Colonic mucosa (tissue), 4 donors: ENCODE measurements at regions not wholly inside any gene's neighbourhood (a gene's known extent, or its start where the extent isn't known, plus 50 kb on each side); places are given as distances from the start of the nearest gene placed in this dataset.

Experiments
- DNase-seq: peaks from one replicate; pipeline ENCODE4 v3.0.0-alpha.2; 2020
- H3K27ac ChIP-seq: fragments of 200-600 bp; one replicate; pipeline ENCODE4 v1.8.0; 2021
- H3K27me3 ChIP-seq: fragments of 200-600 bp; one replicate; pipeline ENCODE4 v1.8.0; 2021
- H3K36me3 ChIP-seq: fragments of 200-600 bp; one replicate; pipeline ENCODE4 v1.8.0; 2021
- H3K4me1 ChIP-seq: fragments of 200-600 bp; one replicate; pipeline ENCODE4 v1.8.0; 2021; ENCODE audit warnings: mild to moderate bottlenecking
- H3K4me3 ChIP-seq: fragments of 200-600 bp; one replicate; pipeline ENCODE4 v1.8.0; 2021
- H3K9ac ChIP-seq, 2 donors: one replicate each; pipeline ENCODE4 v1.7.0; 2013; ENCODE audit warnings: control low read depth in 2 of 2, low read depth in 2 of 2, low read length in 2 of 2
- H3K9me3 ChIP-seq: fragments of 200-600 bp; one replicate; pipeline ENCODE4 v1.8.0; 2021
- CTCF ChIP-seq: fragments of 200-600 bp; IDR thresholded peaks from one replicate; pipeline ENCODE4 v1.8.0; 2022; ENCODE audit warnings: antibody characterized with exemption, mild to moderate bottlenecking
- intact Hi-C: fragments of 100-400 bp; cut with DNase I; formaldehyde crosslinking; loops from one replicate; pipeline ENCODE4 v1.14.1; 2022
- donor health status: healthy.
- donor health status: DM: no; HTN: no; CAD: no.
- donor health status: DM: no; HTN: no; CAD: no.

- no peak for DNase-seq
- no peak overlapping the region for H3K9ac ChIP-seq
- no peak overlapping the region for H3K4me3 ChIP-seq
- no peak for TF ChIP-seq CTCF
- intact Hi-C loops, result no loop called here
- no peaks in the 10 kb centered on the region for H3K27me3 ChIP-seq
- no peaks in the 10 kb centered on the region for H3K9me3 ChIP-seq
- H3K4me1 ChIP-seq, result no peaks in the 10 kb centered on the region
- H3K36me3 ChIP-seq, result no peaks in the 10 kb centered on the region
- H3K27ac ChIP-seq, result no peak overlapping the region
Observed at GRCh38 chr13:103958691-103959090, 892.5 kb upstream of the SLC10A2 start.

GRCh38 chr13:103957939-103958338 is 891.7 kb upstream of the SLC10A2 start:
- Histone ChIP-seq H3K36me3 (no peaks in the 10 kb centered on the region), H3K27me3 (no peaks in the 10 kb centered on the region), H3K4me1 (no peaks in the 10 kb centered on the region), H3K9me3 (no peaks in the 10 kb centered on the region), H3K4me3 (no peak overlapping the region), H3K27ac (no peak overlapping the region), H3K9ac (no peak overlapping the region)
- no peak for DNase-seq
- intact Hi-C loops, result no loop called here
- TF ChIP-seq CTCF, result no peak

- DNase-seq, result no peak
- intact Hi-C loops, result no loop called here
- H3K4me1 ChIP-seq, result no peaks in the 10 kb centered on the region
- no peak overlapping the region for H3K27ac ChIP-seq
- TF ChIP-seq CTCF, result no peak
- no peaks in the 10 kb centered on the region for H3K27me3 ChIP-seq
- H3K9me3 ChIP-seq, result no peaks in the 10 kb centered on the region
- H3K9ac ChIP-seq, result no peak overlapping the region
- no peaks in the 10 kb centered on the region for H3K36me3 ChIP-seq
- H3K4me3 ChIP-seq, result no peak overlapping the region
Observed at GRCh38 chr13:103953859-103954258, 887.6 kb upstream of the SLC10A2 start.

- no peak overlapping the region for H3K9ac ChIP-seq
- H3K36me3 ChIP-seq, result no peaks in the 10 kb centered on the region
- no peak for TF ChIP-seq CTCF
- no peaks in the 10 kb centered on the region for H3K27me3 ChIP-seq
- H3K27ac ChIP-seq, result no peak overlapping the region
- DNase-seq, result no peak
- H3K9me3 ChIP-seq, result no peaks in the 10 kb centered on the region
- H3K4me3 ChIP-seq, result no peak overlapping the region
- intact Hi-C loops, result no loop called here
- H3K4me1 ChIP-seq, result no peaks in the 10 kb centered on the region
Observed at GRCh38 chr13:103952183-103952582, 886.0 kb upstream of the SLC10A2 start.

GRCh38 chr13:103948426-103948825 is 882.2 kb upstream of the SLC10A2 start:
- Histone ChIP-seq H3K4me1 (no peaks in the 10 kb centered on the region), H3K4me3 (no peak overlapping the region), H3K9ac (no peak overlapping the region), H3K27me3 (no peaks in the 10 kb centered on the region), H3K36me3 (no peaks in the 10 kb centered on the region), H3K9me3 (no peaks in the 10 kb centered on the region), H3K27ac (no peak overlapping the region)
- TF ChIP-seq CTCF, result no peak
- DNase-seq, result no peak
- intact Hi-C loops, result no loop called here

GRCh38 chr13:103945836-103946235 is 879.6 kb upstream of the SLC10A2 start:
- no peak overlapping the region for H3K9ac ChIP-seq
- H3K27ac ChIP-seq, result no peak overlapping the region
- H3K4me1 ChIP-seq, result no peaks in the 10 kb centered on the region
- no peaks in the 10 kb centered on the region for H3K27me3 ChIP-seq
- no peak for TF ChIP-seq CTCF
- no peak for DNase-seq
- intact Hi-C loops, result no loop called here
- no peaks in the 10 kb centered on the region for H3K9me3 ChIP-seq
- H3K36me3 ChIP-seq, result no peaks in the 10 kb centered on the region
- H3K4me3 ChIP-seq, result no peak overlapping the region
